Keratinocyte (primary cell): ENCODE measurements at regions not wholly inside any gene's neighbourhood (a gene's known extent, or its start where the extent isn't known, plus 50 kb on each side); places are given as distances from the start of the nearest gene placed in this dataset.

Experiments used
- EZH2 ChIP-seq: IDR thresholded peaks from one replicate; pipeline ENCODE4 v1.6.1; 2012; ENCODE audit warnings: inconsistent platforms, mild to moderate bottlenecking, low read length, moderate library complexity
- TF ChIP-seq, protein P1 (sequence below), 3 experiments: IDR thresholded peaks in 1 of 3; conservative IDR thresholded peaks in 1 of 3; optimal IDR thresholded peaks in 1 of 3; 2 replicates in 2 of 3; 3 replicates in 1 of 3; pipeline versions ENCODE3 to v1.5.1; 2011; ENCODE audit warnings: low read length in 3 of 3, mild to moderate bottlenecking in 3 of 3, moderate library complexity in 2 of 3, control low read depth in 1 of 3, inconsistent platforms in 1 of 3; ENCODE audit not compliant: insufficient read depth in 2 of 3; ENCODE audit errors: extremely low read depth in 1 of 3

DNA sequence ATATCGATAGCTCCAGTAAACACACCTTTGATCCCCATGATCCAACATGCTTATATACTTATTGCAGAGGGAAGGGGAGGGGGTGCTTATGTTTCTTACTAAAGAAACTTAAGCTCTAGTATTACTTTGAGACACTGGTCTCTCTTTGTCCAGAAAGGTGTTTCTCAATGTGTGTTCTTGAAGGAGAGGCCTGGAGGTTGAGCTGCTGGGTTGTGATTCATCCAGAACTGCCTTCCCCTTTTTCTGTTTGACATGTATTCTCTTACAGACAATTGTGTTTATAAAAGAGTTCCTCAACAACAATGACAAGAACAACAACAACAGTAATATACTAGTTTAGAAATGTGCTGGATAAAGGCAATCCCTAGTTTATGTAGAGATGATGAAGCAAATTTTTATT lies 516.0 kb upstream of the FAM98A start:
- TF ChIP-seq, protein P1, sequence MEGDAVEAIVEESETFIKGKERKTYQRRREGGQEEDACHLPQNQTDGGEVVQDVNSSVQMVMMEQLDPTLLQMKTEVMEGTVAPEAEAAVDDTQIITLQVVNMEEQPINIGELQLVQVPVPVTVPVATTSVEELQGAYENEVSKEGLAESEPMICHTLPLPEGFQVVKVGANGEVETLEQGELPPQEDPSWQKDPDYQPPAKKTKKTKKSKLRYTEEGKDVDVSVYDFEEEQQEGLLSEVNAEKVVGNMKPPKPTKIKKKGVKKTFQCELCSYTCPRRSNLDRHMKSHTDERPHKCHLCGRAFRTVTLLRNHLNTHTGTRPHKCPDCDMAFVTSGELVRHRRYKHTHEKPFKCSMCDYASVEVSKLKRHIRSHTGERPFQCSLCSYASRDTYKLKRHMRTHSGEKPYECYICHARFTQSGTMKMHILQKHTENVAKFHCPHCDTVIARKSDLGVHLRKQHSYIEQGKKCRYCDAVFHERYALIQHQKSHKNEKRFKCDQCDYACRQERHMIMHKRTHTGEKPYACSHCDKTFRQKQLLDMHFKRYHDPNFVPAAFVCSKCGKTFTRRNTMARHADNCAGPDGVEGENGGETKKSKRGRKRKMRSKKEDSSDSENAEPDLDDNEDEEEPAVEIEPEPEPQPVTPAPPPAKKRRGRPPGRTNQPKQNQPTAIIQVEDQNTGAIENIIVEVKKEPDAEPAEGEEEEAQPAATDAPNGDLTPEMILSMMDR (optimal IDR thresholded peaks at IDR 0.05 in 1 of 3, IDR thresholded peaks at IDR 0.05 in 1 of 3, conservative IDR thresholded peaks at IDR 0.05 in 1 of 3; ENCODE audit: extremely low read depth in 1 of 3, insufficient read depth in 2 of 3, low read length in 3 of 3), result no peak
- TF ChIP-seq EZH2, result no peak
